ENCODE measurements at regions not wholly inside any gene's neighbourhood (a gene's known extent, or its start where the extent isn't known, plus 50 kb on each side); places are given as distances from the start of the nearest gene placed in this dataset.

DNA sequence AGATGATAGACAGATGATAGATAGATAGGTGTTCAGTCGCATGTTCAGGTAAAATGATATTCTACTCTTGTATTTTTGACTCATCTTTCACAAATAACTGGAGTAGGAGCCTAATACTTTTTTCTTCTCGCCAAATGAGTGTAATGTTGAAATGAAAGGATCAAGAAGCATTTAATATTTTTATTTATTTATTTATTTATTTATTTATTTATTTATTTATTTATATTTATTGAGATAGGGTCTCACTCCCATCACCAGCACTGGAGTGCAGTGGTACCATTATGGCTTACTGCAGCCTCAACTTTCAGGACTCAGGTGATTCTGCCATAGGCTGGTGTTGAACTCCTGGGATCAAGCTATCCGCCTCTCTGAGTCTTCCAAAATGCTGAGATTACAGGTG lies 298.8 kb downstream of the KCNC2 start:
- no peaks in the 10 kb centered on the region for H3K36me3 ChIP-seq (ENCODE audit: insufficient read depth, low read length)
- no peaks in the 10 kb centered on the region for H3K27me3 ChIP-seq (ENCODE audit: insufficient read depth, low read length)
- H3K4me3 ChIP-seq (ENCODE audit: low read length), result no peak overlapping the region

DNA sequence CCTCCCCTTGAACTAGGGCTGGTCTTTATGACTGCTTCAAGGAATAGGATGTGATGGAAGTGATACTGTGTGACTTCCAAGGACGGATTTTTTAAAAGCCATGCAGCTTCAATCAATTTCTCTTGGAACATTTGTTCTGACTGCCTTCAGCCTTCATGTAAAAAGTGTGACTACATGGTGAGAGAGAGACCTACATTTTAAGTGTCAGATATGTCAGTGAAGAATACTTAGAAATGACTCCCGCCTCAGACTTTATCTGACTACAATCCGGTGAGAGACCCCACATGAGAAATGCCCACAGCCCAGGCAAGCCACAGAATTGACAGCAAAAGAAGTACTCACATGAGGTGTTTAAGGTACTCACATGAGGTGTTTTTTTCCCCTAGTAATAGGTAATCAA lies 295.3 kb downstream of the KCNC2 start:
- no peaks in the 10 kb centered on the region for H3K36me3 ChIP-seq (ENCODE audit: insufficient read depth, low read length)
- peaks cover 3% of the 10 kb centered on the region for H3K4me1 ChIP-seq (ENCODE audit: insufficient read depth, low read length)
- no peaks in the 10 kb centered on the region for H3K9me3 ChIP-seq (ENCODE audit: low read length)
- H3K27me3 ChIP-seq (ENCODE audit: insufficient read depth, low read length), result no peaks in the 10 kb centered on the region
- H3K4me3 ChIP-seq (ENCODE audit: low read length), result no peak overlapping the region
- no peak overlapping the region for H2AFZ ChIP-seq (ENCODE audit: low read depth, low read length)

More for the DNA sequence above, 298.8 kb downstream of the KCNC2 start:
- Histone ChIP-seq H3K9me3 (ENCODE audit: low read length) (no peaks in the 10 kb centered on the region), H3K4me1 (ENCODE audit: insufficient read depth, low read length) (no peaks in the 10 kb centered on the region), H2AFZ (ENCODE audit: low read depth, low read length) (no peak overlapping the region)

DNA sequence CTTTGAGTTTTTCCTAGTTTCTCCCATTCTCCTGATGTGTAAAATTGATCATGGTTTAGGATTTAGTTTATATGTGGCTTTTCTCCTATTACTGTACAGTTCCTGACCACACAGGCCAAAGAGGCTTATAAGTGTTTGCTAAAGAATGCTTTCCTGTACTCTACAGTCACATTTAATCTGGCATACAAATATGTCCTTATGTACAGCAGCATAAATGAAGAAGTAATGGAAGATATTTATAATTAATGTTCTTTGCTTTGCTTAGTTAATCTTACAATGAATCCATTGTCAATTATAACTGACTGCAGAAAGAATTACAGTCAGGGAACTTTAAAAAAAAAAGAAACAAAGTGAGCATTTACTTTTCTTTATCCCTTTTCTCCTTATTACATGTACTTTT lies 293.9 kb downstream of the KCNC2 start:
- H3K9me3 ChIP-seq (ENCODE audit: low read length), result no peaks in the 10 kb centered on the region
- H3K4me3 ChIP-seq (ENCODE audit: low read length), result no peak overlapping the region
- H3K36me3 ChIP-seq (ENCODE audit: insufficient read depth, low read length), result no peaks in the 10 kb centered on the region
- peaks cover 3% of the 10 kb centered on the region for H3K4me1 ChIP-seq (ENCODE audit: insufficient read depth, low read length)
- no peaks in the 10 kb centered on the region for H3K27me3 ChIP-seq (ENCODE audit: insufficient read depth, low read length)
- H2AFZ ChIP-seq (ENCODE audit: low read depth, low read length), result no peak overlapping the region

DNA sequence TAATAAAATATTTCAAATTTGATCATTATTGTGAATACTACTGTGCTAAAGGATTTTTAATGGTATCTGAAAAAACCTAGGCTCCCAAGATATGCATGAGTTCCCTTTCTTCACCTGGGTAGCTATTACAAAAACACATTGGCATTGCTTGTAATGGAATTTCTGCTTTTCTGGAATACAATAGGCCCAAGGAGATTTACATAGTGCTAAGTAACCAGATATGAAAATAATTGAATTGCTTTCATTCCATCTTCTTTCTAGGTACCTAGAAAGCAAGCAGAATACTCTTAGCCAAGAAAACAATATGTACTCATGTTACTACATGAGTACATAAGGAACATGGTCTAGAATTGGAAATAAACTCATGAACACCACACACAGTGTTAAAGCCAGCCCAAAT lies 291.9 kb downstream of the KCNC2 start:
- Histone ChIP-seq H3K27me3 (ENCODE audit: insufficient read depth, low read length) (no peaks in the 10 kb centered on the region), H2AFZ (ENCODE audit: low read depth, low read length) (no peak overlapping the region), H3K4me3 (ENCODE audit: low read length) (no peak overlapping the region), H3K36me3 (ENCODE audit: insufficient read depth, low read length) (no peaks in the 10 kb centered on the region), H3K9me3 (ENCODE audit: low read length) (no peaks in the 10 kb centered on the region), H3K4me1 (ENCODE audit: insufficient read depth, low read length) (peaks cover 3% of the 10 kb centered on the region)

DNA sequence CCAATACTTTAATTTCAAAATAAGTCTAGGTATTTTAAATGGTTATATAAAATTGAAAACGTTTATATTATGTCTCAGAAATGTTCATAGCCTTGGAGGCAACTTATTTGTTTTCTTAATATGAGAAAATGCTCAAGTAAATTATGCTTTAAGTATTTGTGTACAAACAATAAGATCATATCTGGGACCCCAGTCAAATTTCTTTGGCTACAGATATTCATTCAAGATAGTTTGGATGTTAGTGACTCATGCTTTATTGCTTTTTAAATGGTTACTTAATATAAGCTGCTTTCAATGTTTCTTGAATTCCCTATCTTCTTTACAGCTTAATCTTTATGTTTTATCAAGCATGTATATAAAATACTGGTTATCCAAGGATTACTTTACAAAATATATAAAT lies 291.3 kb downstream of the KCNC2 start:
- Histone ChIP-seq H3K36me3 (ENCODE audit: insufficient read depth, low read length) (no peaks in the 10 kb centered on the region), H3K4me1 (ENCODE audit: insufficient read depth, low read length) (peaks cover 3% of the 10 kb centered on the region), H3K27me3 (ENCODE audit: insufficient read depth, low read length) (no peaks in the 10 kb centered on the region), H3K4me3 (ENCODE audit: low read length) (no peak overlapping the region), H2AFZ (ENCODE audit: low read depth, low read length) (no peak overlapping the region), H3K9me3 (ENCODE audit: low read length) (no peaks in the 10 kb centered on the region)

DNA sequence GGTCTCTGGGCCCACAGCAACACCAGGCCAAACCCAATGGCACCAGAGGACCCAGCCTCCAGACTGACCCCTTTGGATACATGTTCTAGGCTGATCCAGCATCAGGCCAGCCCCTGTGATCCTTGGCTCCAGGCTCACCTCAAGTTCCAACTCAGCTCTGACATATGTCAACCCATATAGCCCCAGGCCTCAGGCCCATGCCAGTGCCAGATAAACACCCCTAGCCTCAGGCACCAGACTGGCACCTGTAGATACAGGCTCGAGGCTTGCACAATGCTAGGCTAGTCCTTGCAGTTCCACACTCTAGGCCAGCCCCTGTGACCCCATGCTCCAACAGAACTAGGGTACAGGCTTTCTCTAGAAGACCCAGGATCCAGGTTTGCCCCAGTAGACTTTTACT lies 287.5 kb downstream of the KCNC2 start:
- Histone ChIP-seq H3K9me3 (ENCODE audit: low read length) (no peaks in the 10 kb centered on the region), H3K27me3 (ENCODE audit: insufficient read depth, low read length) (no peaks in the 10 kb centered on the region), H3K36me3 (ENCODE audit: insufficient read depth, low read length) (no peaks in the 10 kb centered on the region)

DNA sequence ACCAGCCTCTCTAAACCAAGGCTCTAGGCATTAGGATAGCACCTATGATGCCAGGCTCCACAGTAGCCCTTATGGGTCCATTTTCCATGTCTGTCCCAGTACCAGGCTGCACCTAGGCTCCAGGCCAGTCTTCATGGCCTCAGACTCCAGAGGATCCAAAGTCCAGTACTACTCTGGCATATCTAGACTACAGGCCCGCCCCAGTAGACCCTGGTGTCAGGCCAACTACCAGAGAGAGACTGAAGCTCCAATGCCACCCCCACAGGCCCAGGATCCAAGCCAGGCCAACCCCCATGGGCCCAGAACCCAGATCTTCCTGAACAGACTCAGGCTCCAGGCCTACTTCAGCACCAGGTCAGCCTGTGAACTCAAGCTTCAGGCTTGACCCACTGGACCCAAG lies 287.0 kb downstream of the KCNC2 start:
- Histone ChIP-seq H3K27me3 (ENCODE audit: insufficient read depth, low read length) (no peaks in the 10 kb centered on the region), H3K4me3 (ENCODE audit: low read length) (no peak overlapping the region), H3K9me3 (ENCODE audit: low read length) (no peaks in the 10 kb centered on the region), H3K4me1 (ENCODE audit: insufficient read depth, low read length) (no peaks in the 10 kb centered on the region), H3K36me3 (ENCODE audit: insufficient read depth, low read length) (no peaks in the 10 kb centered on the region), H2AFZ (ENCODE audit: low read depth, low read length) (no peak overlapping the region)

More for the DNA sequence above, 287.5 kb downstream of the KCNC2 start:
- no peak overlapping the region for H3K4me3 ChIP-seq (ENCODE audit: low read length)
- no peaks in the 10 kb centered on the region for H3K4me1 ChIP-seq (ENCODE audit: insufficient read depth, low read length)
- H2AFZ ChIP-seq (ENCODE audit: low read depth, low read length), result no peak overlapping the region

DNA sequence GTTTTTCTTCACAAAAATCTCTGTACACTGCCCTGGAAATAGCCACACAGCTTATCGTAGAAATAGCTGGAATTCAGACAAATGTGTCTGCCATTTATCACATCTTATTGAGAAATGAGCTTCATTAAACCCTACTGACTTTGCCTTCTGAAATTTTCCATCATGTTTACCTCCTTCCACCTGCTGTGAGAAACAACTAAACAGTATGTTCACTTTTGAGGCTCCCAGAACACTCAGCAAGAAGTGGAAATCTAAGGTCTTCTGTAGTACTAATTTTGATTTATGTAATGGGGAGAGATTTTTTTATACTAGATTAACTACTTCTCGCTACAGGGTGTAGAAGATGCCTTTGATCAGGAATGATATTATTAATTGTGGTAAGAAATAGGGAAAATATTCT lies 268.0 kb downstream of the KCNC2 start:
- no peak overlapping the region for H2AFZ ChIP-seq (ENCODE audit: low read depth, low read length)
- H3K27me3 ChIP-seq (ENCODE audit: insufficient read depth, low read length), result no peaks in the 10 kb centered on the region
- no peaks in the 10 kb centered on the region for H3K9me3 ChIP-seq (ENCODE audit: low read length)
- no peak overlapping the region for H3K4me3 ChIP-seq (ENCODE audit: low read length)
- no peaks in the 10 kb centered on the region for H3K4me1 ChIP-seq (ENCODE audit: insufficient read depth, low read length)
- no peaks in the 10 kb centered on the region for H3K36me3 ChIP-seq (ENCODE audit: insufficient read depth, low read length)

DNA sequence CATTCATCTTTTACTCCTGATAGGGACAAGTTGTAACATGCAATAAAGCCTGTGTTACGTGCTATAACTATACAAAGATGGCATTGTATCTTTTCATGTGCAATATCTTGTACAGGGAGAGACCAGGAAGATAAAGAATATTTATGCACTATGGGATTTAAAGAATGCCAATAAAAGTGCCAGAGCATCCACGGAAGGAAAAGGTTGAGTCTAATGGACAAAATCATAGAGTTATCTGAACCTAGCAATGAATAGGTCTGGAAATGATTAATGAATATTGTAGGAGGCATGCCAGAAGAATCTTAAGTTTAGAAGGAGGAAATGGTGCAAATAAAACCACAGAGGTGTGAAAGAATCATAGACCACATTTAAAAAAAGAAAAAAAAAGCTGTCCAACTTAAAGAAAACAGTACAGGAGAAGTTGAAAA lies 263.9 kb downstream of the KCNC2 start:
- no peak overlapping the region for H3K4me3 ChIP-seq (ENCODE audit: low read length)
- H3K4me1 ChIP-seq (ENCODE audit: insufficient read depth, low read length), result no peaks in the 10 kb centered on the region
- H2AFZ ChIP-seq (ENCODE audit: low read depth, low read length), result no peak overlapping the region
- no peaks in the 10 kb centered on the region for H3K9me3 ChIP-seq (ENCODE audit: low read length)
- no peaks in the 10 kb centered on the region for H3K36me3 ChIP-seq (ENCODE audit: insufficient read depth, low read length)
- no peaks in the 10 kb centered on the region for H3K27me3 ChIP-seq (ENCODE audit: insufficient read depth, low read length)

DNA sequence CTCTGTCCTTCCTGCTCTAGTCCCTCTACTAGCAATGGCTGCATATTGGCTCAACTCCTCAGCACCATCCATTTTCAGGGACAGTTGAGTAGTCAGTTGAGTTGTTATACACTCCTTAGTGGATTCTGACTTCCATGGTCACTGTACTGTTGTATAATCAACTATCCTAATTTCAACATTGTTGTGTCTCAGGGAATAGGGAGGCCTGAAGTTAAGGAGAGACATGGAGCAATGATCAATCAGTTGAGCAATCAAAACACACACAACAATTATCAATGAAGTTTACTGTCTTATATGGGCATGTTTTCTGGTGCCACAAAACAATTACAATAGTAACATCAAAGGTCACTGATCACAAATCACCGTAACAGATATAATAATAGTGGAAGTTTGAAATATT lies 255.9 kb downstream of the KCNC2 start:
- Histone ChIP-seq H3K27me3 (ENCODE audit: insufficient read depth, low read length) (no peaks in the 10 kb centered on the region), H3K4me3 (ENCODE audit: low read length) (no peak overlapping the region), H3K9me3 (ENCODE audit: low read length) (no peaks in the 10 kb centered on the region), H3K4me1 (ENCODE audit: insufficient read depth, low read length) (no peaks in the 10 kb centered on the region), H2AFZ (ENCODE audit: low read depth, low read length) (no peak overlapping the region), H3K36me3 (ENCODE audit: insufficient read depth, low read length) (no peaks in the 10 kb centered on the region)

DNA sequence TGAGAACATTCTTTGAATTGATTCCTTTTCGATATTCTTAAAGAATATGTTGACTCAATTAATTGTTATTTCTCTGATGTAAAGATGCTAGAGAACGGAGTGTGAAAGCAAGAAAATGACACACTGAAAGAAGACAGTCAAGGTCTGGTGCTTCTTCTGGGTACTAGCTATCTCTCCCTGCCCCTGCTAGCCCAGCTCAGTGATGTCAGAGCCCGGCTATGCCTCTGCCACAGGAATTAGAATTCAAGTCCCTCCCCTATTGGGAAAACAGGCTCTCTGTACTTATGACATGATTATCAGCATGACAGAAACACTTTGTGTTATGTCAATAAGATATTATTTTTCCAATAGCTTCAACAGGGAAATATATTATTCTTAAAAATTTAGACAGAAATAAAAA lies 252.4 kb downstream of the KCNC2 start:
- no peak overlapping the region for H2AFZ ChIP-seq (ENCODE audit: low read depth, low read length)
- H3K36me3 ChIP-seq (ENCODE audit: insufficient read depth, low read length), result no peaks in the 10 kb centered on the region
- no peak overlapping the region for H3K4me3 ChIP-seq (ENCODE audit: low read length)

DNA sequence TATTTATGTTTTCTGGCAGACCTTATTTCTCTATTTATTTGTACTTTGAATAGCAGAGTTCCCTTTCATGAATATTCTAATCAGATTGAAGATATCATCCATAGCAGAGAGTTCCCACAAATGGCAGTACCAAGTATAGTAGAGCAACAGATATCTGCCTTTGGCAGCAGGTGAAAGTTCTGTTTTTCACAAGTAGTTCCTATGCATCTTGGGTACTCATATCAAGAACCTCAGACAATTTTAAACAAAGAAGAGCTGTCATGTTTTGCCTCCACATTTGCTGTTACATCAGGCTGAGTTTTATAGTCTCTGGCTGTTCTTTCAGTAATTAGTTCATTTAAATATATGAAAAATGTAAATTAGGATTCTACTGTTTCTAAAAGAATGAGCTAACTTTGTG lies 252.0 kb downstream of the KCNC2 start:
- no peaks in the 10 kb centered on the region for H3K36me3 ChIP-seq (ENCODE audit: insufficient read depth, low read length)
- H3K9me3 ChIP-seq (ENCODE audit: low read length), result no peaks in the 10 kb centered on the region
- no peak overlapping the region for H2AFZ ChIP-seq (ENCODE audit: low read depth, low read length)
- no peaks in the 10 kb centered on the region for H3K27me3 ChIP-seq (ENCODE audit: insufficient read depth, low read length)
- no peak overlapping the region for H3K4me3 ChIP-seq (ENCODE audit: low read length)
- no peaks in the 10 kb centered on the region for H3K4me1 ChIP-seq (ENCODE audit: insufficient read depth, low read length)

More for the DNA sequence above, 252.4 kb downstream of the KCNC2 start:
- H3K27me3 ChIP-seq (ENCODE audit: insufficient read depth, low read length), result no peaks in the 10 kb centered on the region
- H3K4me1 ChIP-seq (ENCODE audit: insufficient read depth, low read length), result no peaks in the 10 kb centered on the region
- no peaks in the 10 kb centered on the region for H3K9me3 ChIP-seq (ENCODE audit: low read length)

DNA sequence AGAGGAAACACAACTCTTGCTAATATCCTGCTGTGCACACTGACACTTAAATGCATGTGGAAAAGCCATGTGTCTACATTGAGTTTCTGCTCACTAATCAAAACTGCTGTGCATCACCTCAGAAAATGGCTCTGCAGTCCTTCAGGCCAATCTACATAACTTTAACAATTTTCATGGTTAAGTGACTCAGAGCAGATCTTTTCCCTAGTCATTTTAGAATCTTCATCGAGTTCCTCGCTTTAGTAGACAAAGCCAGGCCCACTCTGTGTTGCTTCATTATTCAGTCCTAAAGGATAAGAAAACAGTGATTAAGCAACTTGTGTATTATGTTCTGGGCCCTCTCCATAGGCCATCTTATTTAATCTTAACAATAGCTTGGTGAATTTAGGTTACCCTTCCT lies 250.0 kb downstream of the KCNC2 start:
- H2AFZ ChIP-seq (ENCODE audit: low read depth, low read length), result no peak overlapping the region
- H3K27me3 ChIP-seq (ENCODE audit: insufficient read depth, low read length), result no peaks in the 10 kb centered on the region
- no peaks in the 10 kb centered on the region for H3K9me3 ChIP-seq (ENCODE audit: low read length)
- no peaks in the 10 kb centered on the region for H3K36me3 ChIP-seq (ENCODE audit: insufficient read depth, low read length)
- no peak overlapping the region for H3K4me3 ChIP-seq (ENCODE audit: low read length)
- H3K4me1 ChIP-seq (ENCODE audit: insufficient read depth, low read length), result no peaks in the 10 kb centered on the region

DNA sequence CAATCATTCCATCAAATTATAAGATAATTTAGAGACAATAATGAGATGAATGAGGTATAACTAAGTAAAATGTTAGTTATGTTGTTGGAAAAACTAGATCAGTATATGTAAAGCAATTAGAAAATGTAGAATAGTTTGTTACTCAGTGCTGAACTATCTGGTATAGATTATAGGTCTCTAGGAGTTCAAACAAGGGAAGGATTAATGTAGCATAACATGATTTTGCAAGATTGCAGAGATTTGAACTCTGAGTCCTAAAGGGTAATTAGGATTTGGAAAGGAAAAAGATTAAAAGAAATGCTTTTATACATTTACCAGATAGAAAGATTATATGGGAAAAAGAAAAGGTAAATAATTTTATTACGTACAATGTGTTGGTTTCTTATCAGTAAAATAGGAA lies 246.3 kb downstream of the KCNC2 start:
- no peaks in the 10 kb centered on the region for H3K36me3 ChIP-seq (ENCODE audit: insufficient read depth, low read length)

More for the DNA sequence above, 246.3 kb downstream of the KCNC2 start:
- Histone ChIP-seq H2AFZ (ENCODE audit: low read depth, low read length) (no peak overlapping the region), H3K27me3 (ENCODE audit: insufficient read depth, low read length) (no peaks in the 10 kb centered on the region), H3K9me3 (ENCODE audit: low read length) (no peaks in the 10 kb centered on the region), H3K4me1 (ENCODE audit: insufficient read depth, low read length) (no peaks in the 10 kb centered on the region), H3K4me3 (ENCODE audit: low read length) (no peak overlapping the region)
